ENCODE measurements at regions not wholly inside any gene's neighbourhood (a gene's known extent, or its start where the extent isn't known, plus 50 kb on each side); places are given as distances from the start of the nearest gene placed in this dataset.

DNA sequence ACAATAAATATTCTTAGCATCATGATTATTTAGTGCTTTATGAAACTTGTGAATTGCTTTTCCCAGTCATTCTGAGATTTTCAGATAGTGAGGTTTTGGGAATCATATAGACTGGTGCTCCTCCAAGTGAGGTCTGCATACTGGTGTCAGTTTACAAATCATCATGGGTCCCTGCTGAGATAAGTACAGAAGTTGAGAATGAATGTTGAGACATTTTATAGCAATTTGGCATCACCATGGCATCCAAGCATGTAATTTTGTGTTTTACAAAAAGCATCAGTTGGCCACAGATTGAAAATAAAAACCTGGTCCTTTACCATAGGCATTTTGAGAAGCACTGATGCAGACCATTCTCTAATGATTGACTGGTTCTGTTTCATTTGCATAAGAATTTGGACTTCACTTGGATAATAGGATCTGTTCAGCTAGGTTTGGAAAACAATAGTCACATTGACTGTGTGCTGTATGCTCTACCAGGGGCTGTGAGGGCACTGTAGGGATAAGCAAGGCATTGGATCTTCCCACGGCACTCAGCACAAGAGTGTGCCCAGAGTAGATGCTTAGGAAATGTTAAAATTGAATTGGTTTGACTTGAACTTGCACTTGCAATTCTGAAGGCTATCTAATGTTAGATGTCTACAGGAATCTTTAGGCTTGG is 79.0 kb upstream of the JUN start:
- no peak for DNase-seq (ENCODE audit: low read depth, low spot score)

DNA sequence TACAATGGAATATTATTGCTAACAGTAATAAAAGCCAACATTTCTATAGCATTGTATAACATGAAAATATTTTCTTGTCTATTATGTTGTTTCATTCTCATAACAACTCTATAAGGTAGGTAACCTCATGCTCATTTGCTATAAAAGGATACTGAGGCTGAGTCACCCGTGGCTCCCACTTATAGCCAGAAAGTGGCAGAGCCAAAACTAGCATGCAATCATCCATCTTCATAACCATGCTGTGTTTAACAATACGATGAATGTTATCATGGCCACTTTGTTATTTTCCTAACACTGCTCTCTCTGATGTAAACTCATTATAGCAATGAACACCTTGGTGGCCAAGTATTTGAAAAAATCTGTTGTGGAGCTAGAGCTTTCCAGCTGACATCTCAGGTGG is 80.8 kb upstream of the JUN start:
- no peak for DNase-seq (ENCODE audit: low read depth, low spot score)

DNA sequence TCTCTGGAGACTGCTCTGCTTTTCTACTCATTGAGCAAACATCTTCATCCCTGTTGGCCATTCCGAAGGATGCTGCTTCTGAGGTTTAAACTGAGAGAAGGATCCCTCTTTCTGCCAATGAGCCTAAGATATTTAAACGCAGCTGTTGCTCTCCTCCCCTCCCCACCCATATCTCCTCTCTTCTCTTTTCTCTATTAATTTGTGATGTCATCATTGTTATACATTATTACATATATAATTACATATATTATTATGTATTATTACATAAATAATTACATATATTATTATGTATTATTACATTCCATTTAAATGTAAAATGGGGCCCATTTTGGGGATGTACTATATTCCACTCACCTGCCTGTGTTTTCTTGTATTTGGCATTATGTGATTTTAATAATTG is 82.7 kb upstream of the JUN start:
- DNase-seq (ENCODE audit: low read depth, low spot score): no peak

DNA sequence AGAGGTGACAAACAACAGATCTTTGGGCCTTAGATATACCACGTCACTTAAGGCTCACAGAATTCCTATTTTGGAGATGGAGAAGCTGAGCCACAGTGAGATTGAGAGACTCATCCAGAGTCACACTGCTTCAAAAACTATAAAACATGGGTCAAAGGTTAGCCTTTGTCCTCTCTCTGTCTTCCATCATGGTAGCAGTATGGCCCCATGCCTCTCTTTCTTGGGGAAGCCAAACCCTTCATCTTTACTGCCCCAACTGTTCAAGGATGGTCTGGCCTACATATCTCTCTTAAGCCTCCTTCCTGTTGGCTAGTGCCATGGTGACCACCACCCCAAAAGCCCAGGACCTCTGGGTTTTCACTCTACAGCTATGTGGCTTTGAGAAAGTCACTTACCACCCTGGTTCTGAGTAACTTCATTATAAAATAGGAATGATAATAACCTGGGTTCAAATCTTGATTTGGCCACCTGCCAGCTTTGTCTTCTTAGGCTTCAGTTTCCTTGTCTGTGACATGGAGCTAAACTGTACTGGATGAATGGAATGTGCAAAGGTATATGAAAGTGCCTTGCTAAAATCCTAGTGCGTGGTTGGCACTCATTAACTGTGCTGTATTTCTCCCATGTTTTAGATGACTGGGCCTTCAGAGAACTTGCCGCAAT is 85.9 kb upstream of the JUN start:
- no peak for DNase-seq (ENCODE audit: low read depth, low spot score)

DNA sequence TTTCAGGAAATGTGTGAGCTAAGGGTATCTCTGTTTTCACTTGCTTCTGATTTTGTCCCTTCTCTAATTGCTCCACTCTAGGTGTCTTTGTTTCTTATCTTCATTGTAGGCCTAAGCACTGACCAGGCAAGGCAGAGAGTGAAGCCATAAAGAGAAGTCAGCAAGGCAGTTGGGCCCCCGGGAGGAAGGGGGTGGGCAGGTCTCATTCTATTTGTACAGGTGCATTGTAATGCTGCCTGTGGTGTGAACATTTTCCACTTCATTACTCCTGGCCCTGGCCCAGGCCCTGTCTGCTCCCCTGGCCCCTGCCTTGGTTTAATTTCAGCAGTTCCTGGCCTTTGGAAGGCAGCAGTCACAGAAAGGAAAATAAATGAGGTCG is 86.4 kb upstream of the JUN start:
- no peak for DNase-seq (ENCODE audit: low read depth, low spot score)

DNA sequence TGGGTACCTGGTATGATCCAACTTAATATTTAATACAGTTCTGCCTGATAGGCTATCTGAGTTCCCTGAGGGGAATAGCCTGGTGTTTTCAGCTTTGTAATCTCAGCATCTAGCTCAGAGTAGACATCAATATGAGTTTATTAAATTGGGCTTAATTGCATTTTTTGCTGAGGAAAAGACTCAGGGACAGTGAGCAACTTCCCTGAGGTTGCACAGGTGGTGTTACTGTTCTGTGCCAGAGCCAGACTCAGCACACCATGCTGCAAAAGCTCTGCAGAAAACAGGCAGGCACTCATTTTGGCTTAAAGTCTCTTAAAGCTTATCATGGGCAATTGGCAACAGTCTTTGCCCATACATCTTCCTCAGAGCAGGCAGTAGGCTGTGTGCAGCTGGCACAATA is 90.5 kb upstream of the JUN start:
- no peak for DNase-seq (ENCODE audit: low read depth, low spot score)

DNA sequence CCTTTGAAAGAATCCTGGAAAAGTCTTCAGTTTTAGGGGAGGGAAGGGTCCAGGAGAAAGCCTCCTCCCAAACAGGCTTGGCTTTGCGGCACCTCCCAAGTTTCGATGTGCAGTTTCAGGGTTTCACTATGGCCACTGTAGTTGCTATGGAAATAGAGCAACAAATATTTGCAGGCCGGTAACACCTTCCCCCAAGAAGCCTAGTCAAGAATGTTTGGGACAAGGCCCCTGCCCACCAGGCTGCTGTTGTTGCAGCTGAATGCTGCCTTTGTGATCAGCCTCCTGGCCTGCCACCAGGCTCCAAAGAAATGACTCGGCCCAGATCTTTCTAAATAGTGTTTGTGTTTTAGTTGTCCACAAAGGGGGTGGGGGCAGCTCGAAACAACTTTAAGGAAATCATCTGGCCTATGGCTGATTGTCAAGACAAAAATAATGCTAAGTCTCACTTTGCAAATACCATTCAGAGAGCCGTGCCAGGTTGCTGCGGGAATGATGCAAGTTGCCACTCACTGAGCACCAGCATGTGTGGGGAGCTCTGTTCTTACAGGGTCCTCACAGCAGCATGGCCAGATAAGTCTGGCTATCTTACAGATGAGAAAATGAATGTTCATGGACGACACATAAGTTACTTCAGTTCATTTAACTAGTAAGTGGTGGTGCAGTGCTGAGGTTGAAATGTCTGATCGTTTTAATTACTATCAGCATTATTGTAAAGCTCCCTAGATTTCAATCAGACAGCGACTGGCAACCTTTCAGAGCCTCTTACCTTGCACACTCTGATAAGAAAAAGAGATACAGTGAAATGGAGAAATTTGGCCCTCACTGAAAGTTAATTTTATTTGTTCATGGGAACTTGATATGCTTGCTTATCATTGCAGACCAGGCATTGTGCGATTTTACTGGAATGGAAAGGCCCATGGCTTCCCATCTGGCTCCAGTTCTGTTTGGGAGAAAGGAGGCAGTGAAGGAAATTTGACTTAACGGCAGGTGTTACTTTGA is 91.2 kb upstream of the JUN start:
- no peak for DNase-seq (ENCODE audit: low read depth, low spot score)

DNA sequence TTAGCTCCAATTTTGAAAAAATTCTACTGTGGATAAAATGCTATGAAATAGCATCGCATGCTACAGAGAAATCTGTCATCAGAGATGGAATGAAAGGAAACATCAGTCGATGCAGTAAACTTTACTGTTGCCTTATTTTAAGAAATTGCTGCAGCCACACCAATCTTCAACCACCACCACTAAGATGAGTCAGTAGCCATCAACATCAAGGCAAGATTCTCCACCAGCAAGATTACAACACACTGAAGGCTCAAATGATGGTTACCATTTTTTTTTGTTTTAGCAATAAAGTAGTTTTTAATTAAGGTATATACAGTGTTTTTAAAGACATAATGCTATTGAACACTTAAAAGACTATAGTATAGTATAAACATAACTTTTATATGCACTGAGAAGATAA is 95.6 kb upstream of the JUN start:
- no peak for DNase-seq (ENCODE audit: low read depth, low spot score)

DNA sequence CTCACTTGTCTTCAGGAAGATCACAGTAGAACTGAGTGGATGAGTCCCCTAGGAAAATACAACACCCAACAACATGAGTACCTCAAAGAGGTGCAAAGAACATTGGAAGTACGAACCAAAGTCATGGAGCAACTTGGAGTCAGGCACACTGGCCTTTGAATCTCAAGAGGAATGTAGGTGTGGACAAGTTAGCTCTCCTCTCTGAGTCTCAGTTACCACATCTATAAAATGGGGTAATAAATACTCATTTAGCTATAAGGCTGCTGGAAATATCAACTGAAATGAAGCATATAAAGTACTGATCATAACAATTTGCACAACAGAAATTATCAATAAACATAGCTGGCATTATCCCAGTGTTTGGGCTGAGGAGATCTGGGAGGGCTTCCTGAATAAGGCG is 96.7 kb upstream of the JUN start:
- no peak for DNase-seq (ENCODE audit: low read depth, low spot score)

DNA sequence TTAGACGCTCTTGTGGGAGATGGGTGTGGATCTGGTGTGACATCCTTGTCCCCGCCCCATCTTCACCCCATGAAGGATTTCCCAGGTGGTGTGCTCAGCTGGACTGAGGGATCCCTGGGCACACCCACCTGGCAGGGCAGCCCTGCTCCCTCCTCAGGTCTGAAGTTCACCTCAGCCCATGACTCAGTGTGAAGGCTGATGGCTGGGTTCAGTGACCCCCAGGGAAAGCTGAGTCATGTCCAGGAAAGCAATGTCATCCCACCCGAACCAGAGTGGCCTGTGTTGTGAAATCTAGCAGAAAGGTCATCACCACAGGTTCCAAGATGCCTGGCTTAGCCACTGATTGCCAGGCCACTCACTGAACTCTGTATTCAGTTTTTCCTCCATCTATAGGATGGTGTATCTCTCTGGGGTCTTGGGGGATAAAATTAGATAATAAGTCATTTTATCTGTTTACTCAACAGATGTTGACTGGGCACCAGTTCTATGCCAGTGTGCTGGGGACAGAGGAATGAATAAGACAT is 97.7 kb upstream of the JUN start:
- DNase-seq (ENCODE audit: low read depth, low spot score): no peak

DNA sequence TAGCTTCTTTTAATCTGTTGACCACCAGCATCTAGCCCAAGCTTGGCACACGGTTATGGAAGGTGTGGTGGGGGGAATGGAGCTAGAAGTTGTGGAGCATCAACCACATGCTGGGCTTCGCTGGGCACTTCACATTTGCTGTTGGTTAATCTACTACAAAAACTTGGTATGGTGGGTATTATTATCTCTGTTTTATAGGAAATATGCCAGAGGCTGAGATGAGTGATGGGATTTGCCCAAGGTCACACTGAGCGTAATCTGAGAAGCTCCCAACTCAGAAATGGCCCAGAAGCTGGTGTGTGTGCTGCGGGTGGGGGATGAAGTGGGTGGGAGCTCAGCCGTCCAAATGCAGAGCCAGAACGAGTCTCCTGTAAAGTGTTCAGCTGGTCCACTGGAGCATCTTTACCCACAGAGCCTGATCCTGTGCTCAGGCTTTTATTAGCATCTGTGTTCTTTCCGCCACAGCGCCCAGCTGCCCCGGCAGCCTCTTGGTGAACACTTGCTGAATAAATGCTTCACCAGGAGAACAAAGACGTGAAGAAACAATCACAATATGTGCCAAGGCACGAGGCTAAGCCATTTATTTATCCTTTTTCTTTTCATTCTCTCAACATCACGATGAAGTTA is 98.6 kb upstream of the JUN start:
- DNase-seq (ENCODE audit: low read depth, low spot score): no peak

DNA sequence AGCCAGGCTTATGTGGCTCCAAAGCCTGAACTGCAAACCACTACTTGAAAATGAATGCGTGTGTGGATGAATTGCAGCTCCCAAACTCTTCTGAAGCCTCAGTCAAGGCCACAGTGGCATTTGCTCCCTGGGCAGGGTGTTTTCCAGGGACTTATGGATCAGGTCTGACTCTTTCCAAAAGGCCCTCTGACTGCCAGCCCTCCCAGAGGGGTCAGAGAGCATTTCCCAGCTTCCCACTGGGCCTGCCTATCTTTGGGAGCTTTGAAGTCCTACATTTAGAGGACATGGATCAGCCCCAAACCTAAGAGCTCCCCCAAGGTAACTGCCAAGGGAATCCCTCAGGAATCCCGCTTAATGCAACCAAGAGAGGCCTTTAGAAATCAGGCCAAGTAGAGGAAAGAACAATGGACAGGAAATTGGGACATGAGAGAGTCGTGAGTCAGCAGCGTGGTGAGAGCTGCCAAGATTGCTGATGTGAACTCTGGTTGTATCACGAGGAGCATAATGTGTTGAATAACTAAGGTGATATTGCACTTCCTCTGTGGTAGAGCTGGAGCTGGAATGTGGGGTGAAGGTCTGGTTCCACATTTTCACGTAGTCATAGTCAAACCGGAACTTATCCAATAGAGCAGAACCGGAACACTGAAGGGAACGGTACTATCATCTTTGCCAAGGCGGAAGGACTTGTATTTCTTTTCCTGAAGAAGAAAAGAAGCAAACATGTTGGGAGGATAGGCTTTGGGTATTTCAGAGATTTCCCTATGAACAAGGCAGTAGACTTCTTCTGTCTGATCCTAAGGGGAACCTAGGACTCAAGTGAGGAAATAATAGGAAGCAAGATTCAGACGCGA is 99.4 kb upstream of the JUN start:
- no peak for DNase-seq (ENCODE audit: low read depth, low spot score)

DNA sequence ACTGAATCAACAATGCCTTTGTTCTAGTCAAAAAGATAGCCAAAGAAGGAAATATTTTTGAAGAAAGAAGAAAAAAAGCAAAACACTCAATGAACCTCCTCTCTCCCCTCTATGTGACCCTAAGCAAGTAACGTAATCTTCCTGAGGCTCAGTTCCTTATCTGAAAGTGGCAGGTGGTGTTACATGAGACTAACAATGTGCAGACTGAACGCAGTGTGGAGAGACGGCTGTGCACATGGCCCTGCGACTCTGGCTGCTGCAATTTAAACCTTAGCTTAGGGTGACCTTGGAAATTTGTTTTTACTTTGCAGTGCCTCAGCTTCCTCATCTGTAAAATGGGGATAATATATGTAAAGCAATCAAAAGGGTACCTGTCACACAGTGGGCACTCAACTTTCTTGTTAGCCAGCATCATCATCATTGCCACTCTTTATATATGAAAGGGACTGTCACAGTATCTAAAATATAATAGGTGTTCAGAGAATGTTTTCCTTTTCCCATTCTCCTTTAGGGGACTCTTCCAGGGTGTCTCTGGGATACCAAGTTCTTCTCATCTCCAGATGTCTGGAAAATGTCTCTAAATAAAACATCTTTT is 100.1 kb upstream of the JUN start:
- DNase-seq (ENCODE audit: low read depth, low spot score): no peak

DNA sequence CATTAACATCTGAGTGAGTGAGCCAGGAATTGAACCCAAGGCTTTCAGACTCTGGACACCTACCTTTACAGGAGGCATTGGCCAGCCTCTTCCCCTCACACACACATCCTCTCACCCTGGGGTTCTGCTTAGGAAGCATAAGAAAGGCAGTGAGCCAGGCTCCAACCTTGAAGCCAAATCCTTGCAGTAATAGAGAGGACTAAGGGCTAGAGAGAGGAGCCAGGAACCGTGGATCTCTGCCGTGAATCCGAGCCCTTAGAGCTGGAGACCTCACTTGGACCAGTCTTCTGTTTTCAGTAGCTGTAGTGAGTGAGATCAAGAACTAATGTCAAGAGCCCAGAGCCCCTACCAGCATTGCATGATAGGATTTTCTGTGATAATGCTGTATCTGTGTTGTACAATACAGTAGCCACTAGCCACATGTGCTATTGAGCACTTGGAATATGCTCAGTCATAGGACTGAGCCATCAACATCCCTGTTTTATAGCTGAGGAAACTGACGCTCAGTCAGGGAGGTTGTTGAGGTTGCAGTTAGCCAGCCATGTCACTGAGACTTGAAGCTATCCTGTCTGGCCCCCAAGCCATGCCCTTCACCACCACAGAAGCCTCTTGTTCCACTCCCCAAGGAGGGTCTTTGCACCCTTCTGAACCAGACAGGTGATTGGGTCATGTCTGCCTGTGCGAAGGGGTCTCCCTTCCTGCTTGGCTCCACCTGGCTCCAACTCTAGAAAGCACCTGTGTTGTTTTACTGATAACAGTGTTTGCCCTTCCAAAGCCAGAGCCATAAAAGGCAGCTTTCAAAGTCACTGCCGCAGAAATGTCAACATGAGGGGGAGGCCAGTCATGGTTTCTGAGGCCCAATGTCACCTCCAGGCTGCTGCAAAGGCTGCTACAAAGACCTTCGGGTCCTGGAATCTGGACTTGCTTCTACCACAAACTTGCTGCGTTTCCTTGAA is 101.1 kb upstream of the JUN start:
- no peak for DNase-seq (ENCODE audit: low read depth, low spot score)

DNA sequence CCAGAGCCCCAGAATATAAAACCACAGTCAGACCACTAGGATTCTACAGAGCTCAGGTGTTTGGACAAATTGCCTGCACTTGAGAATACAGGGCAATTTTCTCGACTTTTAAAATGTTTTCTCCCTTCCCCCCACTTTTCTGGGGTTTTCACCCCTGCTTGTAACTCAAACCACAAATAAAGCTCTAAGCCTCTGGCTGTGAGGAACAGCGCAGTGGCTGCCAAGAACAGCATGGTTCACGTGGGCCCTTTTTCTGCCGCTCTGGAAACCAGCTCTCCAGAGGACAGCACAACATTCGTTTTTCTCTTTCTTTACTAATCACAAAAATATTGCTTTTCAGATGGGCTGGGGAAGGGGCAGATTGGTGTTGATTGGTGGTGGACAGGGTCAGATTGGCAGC is 102.2 kb upstream of the JUN start:
- DNase-seq (ENCODE audit: low read depth, low spot score): no peak

DNA sequence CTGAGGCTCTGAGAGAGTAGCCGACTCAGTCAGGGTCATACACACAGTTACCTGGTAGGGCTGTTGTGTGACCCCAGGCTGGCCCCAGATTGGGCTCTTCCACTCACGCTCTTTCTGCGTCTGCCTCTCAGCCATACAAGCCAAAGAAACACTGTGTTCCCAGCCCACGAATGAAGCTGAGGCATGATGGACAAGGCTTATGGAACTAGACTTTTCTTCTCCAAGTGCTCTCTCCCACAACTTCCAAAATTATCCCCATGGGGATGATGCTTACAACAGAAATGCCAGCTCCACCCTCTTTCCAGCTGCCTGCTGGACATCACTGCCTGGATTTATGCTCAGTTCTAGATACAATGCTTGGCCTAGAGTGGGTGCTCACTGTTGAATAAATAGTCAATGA is 102.8 kb upstream of the JUN start:
- no peak for DNase-seq (ENCODE audit: low read depth, low spot score)

DNA sequence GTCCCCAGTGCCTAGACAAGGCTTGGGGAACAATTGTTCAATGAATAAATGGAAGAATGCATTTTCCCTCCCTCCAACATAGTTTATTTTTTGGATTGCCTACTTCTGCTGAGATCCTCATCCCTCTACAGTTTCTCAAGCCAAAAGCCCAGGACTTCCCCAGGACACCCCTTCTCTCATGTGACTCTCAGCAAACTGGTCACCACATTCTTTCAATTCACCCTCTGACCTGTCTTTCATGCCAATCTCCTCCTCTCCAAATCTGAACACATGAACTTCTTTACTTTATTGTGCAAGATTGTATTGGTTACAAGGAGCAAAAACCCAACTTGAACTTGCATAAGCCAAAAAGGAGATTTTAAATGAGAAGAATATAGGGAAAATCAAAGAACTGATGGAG is 103.2 kb upstream of the JUN start:
- no peak for DNase-seq (ENCODE audit: low read depth, low spot score)

DNA sequence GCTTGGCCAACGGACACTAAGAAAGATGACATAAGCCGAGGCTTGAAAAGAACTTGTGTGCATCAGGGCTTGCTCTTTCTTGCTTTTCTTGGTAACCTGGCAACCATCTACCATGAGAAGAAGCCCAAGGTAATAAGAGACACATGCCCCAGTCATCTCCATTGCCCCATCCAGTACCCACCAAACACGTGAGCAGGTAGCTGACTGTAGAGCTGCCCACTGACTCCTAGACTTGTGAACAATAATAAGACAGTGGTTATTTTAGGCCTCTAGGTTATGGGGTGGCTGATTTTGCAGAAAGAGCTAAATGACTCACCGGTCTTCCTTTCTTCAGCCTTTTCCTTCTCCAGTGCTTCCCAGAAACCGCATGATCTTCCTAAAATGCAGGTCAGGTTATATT is 105.0 kb upstream of the JUN start:
- no peak for DNase-seq (ENCODE audit: low read depth, low spot score)

DNA sequence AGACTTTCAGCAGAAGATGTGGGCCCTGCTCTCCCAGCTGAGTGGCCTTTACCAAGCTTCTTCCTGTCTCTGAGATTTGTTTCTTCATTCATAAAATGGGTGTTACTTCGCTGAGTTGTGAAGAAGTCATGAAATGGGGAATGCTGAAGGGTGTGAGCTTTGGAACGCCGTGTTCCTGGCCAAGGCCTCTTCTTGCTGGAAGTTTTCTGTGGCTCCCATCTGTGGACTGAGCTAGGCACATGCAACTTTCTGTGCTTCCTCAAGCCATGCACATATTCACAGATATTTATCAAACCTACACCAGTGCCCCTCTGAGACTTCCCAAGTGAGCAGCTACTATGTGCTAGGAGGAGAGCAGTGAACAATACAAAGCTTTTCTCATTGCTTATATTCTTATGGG is 106.3 kb upstream of the JUN start:
- no peak for DNase-seq (ENCODE audit: low read depth, low spot score)

DNA sequence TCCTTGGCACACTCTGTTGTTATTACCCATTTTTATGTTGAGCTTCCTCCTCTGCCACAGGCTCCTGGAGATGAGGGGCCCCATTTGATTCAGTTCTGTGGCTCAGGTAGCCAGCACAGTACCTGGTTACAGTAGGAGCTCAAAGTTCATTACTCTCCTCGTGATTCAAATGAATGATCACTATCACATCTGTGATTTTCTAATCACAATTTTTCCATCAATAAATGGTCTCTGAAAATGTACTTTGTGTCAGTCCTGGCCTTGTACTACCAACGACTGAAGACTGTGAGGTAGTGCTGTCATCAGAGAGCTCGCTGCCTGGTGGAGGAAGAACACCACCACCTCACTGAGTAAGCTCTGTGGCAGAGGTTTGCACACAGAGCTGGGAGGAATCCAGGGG is 106.8 kb upstream of the JUN start:
- no peak for DNase-seq (ENCODE audit: low read depth, low spot score)
